H1 (cell line): ENCODE measurements at regions not wholly inside any gene's neighbourhood (a gene's known extent, or its start where the extent isn't known, plus 50 kb on each side); places are given as distances from the start of the nearest gene placed in this dataset.

Experiments used
- BRCA1 ChIP-seq: IDR thresholded peaks from 2 replicates; pipeline ENCODE4 v1.6.1; 2012; ENCODE audit warnings: low read depth, low read length, improper control_type of control experiment
- CHD2 ChIP-seq: IDR thresholded peaks from 2 replicates; pipeline ENCODE4 v1.6.1; 2012; ENCODE audit warnings: low read length, improper control_type of control experiment
- CREB1 ChIP-seq: IDR thresholded peaks from 2 replicates; pipeline ENCODE4 v1.6.1; 2012; ENCODE audit warnings: inconsistent platforms
- CTCF ChIP-seq, 3 experiments: IDR thresholded peaks; 1 replicate in 2 of 3; 2 replicates in 1 of 3; pipeline versions ENCODE4 v1.5.1 to v1.6.1; 2011; ENCODE audit warnings: low read length in 3 of 3, mild to moderate bottlenecking in 3 of 3, inconsistent platforms in 2 of 3, low read depth in 1 of 3, moderate library complexity in 1 of 3; ENCODE audit not compliant: insufficient read depth in 1 of 3; ENCODE audit errors: control extremely low read depth in 1 of 3
- HDAC2 ChIP-seq, 2 experiments: fragments of 300-600 bp in 1 of 2; sonication (generic) in 1 of 2; IDR thresholded peaks; 2 replicates each; pipeline ENCODE4 v1.6.1; 2011 to 2012; ENCODE audit warnings: low read depth in 2 of 2, low read length in 2 of 2, mild to moderate bottlenecking in 2 of 2, moderate library complexity in 2 of 2, borderline replicate concordance in 1 of 2, inconsistent platforms in 1 of 2
- POU5F1 ChIP-seq: IDR thresholded peaks from 2 replicates; pipeline ENCODE4 v1.6.1; 2011; ENCODE audit warnings: low read depth, mild to moderate bottlenecking, low read length, moderate library complexity
- RAD21 ChIP-seq, 2 experiments: IDR thresholded peaks in 1 of 2; conservative IDR thresholded peaks in 1 of 2; 2 replicates each; pipeline ENCODE4 v1.6.1; 2011; ENCODE audit warnings: low read depth in 2 of 2, low read length in 2 of 2, improper control_type of control experiment in 1 of 2, inconsistent platforms in 1 of 2, mild to moderate bottlenecking in 1 of 2, moderate library complexity in 1 of 2
- SIN3A ChIP-seq, 2 experiments: IDR thresholded peaks in 1 of 2; conservative IDR thresholded peaks in 1 of 2; 2 replicates each; pipeline ENCODE4 v1.6.1; 2011 to 2012; ENCODE audit warnings: low read length in 2 of 2, improper control_type of control experiment in 1 of 2, low read depth in 1 of 2, mild to moderate bottlenecking in 1 of 2
- TF ChIP-seq, protein P1 (sequence below): IDR thresholded peaks from 2 replicates; pipeline ENCODE4 v1.6.1; 2012; ENCODE audit warnings: low read length, inconsistent platforms
- TF ChIP-seq, protein P2 (sequence below): IDR thresholded peaks from 2 replicates; pipeline ENCODE4 v1.6.1; 2012; ENCODE audit warnings: inconsistent platforms

DNA sequence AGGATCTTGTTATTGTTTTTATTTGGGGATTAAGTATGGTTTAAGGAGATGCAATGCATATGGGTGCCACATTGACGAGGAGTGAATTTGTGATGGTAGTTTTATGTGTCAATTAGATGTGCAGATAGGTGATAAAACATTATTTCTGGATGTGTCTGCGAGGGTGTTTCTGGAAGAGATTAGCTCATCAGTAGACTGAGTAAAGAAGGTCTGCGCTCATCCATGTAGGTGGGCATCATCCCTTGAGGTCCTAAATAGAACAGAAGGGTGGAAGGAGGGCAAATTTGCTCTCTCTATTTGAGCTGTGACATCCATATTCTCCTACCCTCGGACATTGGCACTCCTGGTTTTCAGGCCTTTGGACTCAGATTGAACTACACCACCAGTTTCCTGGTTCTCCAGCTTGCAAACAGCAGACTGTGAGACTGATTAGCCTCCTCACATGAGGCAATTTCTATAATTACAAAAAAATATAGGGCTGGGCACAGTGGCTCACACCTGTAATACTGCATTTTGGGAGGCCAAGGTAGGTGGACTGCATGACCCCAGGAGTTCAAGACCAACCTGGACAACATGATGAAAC lies 118.2 kb upstream of the ZNF678 start:
- TF ChIP-seq CTCF (IDR thresholded peaks at IDR 0.05; ENCODE audit: control extremely low read depth in 1 of 3, insufficient read depth in 1 of 3, low read depth in 1 of 3, low read length in 3 of 3) (no peak), RAD21 (IDR thresholded peaks at IDR 0.05 in 1 of 2, conservative IDR thresholded peaks at IDR 0.05 in 1 of 2; ENCODE audit: low read depth in 2 of 2, low read length in 2 of 2) (no peak), CREB1 (no peak), BRCA1 (no peak), POU5F1 (no peak), HDAC2 (IDR thresholded peaks at IDR 0.05; ENCODE audit: borderline replicate concordance in 1 of 2, low read depth in 2 of 2, low read length in 2 of 2) (no peak), CHD2 (no peak), SIN3A (conservative IDR thresholded peaks at IDR 0.05 in 1 of 2, IDR thresholded peaks at IDR 0.05 in 1 of 2; ENCODE audit: low read depth in 1 of 2, low read length in 2 of 2) (no peak)
- TF ChIP-seq, protein P1, sequence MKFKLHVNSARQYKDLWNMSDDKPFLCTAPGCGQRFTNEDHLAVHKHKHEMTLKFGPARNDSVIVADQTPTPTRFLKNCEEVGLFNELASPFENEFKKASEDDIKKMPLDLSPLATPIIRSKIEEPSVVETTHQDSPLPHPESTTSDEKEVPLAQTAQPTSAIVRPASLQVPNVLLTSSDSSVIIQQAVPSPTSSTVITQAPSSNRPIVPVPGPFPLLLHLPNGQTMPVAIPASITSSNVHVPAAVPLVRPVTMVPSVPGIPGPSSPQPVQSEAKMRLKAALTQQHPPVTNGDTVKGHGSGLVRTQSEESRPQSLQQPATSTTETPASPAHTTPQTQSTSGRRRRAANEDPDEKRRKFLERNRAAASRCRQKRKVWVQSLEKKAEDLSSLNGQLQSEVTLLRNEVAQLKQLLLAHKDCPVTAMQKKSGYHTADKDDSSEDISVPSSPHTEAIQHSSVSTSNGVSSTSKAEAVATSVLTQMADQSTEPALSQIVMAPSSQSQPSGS, result no peak
- TF ChIP-seq, protein P2, sequence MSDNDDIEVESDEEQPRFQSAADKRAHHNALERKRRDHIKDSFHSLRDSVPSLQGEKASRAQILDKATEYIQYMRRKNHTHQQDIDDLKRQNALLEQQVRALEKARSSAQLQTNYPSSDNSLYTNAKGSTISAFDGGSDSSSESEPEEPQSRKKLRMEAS, result no peak
